ENCODE measurements at regions not wholly inside any gene's neighbourhood (a gene's known extent, or its start where the extent isn't known, plus 50 kb on each side); places are given as distances from the start of the nearest gene placed in this dataset.

- no peak for TF ChIP-seq POLR2A (IDR thresholded peaks at IDR 0.05; ENCODE audit: extremely low read depth, insufficient read length)
- TF ChIP-seq CTCF (IDR thresholded peaks at IDR 0.05; ENCODE audit: low read depth, low read length), result no peak
- TF ChIP-seq, protein P1, sequence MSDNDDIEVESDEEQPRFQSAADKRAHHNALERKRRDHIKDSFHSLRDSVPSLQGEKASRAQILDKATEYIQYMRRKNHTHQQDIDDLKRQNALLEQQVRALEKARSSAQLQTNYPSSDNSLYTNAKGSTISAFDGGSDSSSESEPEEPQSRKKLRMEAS (IDR thresholded peaks at IDR 0.05; ENCODE audit: low read depth, low read length), result no peak
- no peak for TF ChIP-seq MYC (IDR thresholded peaks at IDR 0.05; ENCODE audit: low read depth, low read length)
Observed at GRCh38 chr13:38013676-38014075, 144.1 kb upstream of the TRPC4 start.
